HG02852 (cell line): ENCODE measurements at regions not wholly inside any gene's neighbourhood (a gene's known extent, or its start where the extent isn't known, plus 50 kb on each side); places are given as distances from the start of the nearest gene placed in this dataset.

Experiments
- ATAC-seq: cut with Tn5 transposase; IDR thresholded peaks from one replicate; pipeline ENCODE4 v1.9.1; 2021; ENCODE audit warnings: mild to moderate bottlenecking, moderate library complexity; ENCODE audit not compliant: unreplicated experiment

DNA sequence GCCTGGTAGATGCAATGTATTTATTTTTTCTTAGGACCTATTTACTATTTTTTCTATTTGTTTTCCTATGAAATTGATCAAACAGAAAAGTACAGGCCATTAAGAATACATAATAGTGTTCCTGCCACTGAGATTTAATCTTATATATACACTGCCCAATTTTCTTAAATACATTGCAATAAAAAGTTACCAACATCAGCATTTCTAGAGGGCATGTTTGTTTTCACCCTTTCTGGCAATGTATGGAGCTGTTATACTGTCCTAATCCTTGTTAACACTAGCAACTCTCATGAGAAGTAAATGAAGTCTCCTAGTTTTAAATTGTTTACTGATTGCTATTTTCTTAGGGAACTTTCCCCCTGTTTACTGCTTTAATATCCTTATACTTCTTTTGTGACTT lies 359.1 kb upstream of the SEMA3A start:
- no peak for ATAC-seq

DNA sequence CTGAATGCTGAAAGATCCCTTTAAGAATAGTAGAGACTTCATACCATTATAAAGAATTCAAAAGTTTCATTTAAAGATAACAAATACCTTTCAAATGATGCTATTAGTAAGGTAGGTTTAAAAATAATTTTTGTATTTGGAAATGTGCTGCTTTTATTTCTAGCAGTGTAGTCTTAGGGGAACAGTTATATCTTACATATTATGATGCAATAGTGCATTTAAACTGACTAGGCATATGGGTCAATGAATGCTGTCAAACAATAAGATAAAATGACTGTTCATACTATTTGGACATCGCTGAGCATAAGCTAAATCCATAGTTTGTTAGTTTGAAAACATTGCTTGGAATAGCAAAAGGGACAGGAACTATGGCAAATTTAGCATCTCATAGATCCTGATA lies 354.8 kb upstream of the SEMA3A start:
- no peak for ATAC-seq

- no peak for ATAC-seq
Measured at GRCh38 chr7:84548366-84549365, 354.1 kb upstream of the SEMA3A start.

DNA sequence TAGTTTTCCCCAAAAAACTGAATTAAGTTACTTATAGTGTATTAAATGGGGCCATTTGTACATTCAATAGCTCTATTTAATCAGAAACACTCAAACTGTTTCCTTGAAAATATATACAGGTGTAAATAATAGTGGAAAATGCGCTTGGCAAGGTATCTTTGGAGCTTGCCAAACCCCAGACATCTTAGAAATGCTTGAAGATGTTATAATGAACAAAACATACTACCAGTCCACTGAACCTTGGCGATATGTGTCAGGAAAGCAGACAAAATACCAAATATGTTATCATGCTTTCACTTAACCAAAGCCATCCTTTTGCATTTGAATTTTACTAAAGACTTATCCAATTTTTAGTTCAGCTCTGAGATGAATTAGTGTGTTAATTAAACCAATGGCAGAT lies 352.7 kb upstream of the SEMA3A start:
- no peak for ATAC-seq

GRCh38 chr7:84546403-84546802 lies 351.8 kb upstream of the SEMA3A start:
- ATAC-seq = no peak

GRCh38 chr7:84538268-84538667 lies 343.7 kb upstream of the SEMA3A start:
- no peak for ATAC-seq

DNA sequence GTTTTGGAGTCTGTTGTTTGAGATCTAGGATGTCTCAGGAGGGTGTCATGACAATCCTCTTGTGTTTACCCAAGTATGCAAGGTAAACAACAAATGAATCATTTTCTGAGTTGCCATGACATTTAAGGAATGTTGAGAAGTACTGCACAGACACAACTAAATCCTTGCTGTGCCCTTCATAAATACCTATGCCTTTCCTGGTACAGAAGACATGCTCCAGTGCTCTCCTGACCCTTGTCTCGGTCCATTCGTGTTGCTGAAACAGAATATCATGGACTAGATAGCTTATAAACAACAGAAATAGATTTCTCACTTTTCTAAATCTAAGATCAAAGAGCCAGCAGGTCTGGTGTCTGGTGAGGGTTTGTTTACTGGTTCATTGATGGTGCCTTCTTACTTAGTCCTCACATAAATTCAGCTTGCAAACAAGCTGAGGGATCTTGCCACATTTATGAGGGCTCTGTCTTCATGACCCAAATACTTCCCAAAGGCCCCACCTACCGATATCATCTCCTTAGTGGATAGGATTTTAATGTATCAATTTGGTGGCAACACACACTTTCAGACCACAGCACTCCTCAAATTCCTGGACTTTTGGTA lies 341.8 kb upstream of the SEMA3A start:
- no peak for ATAC-seq

DNA sequence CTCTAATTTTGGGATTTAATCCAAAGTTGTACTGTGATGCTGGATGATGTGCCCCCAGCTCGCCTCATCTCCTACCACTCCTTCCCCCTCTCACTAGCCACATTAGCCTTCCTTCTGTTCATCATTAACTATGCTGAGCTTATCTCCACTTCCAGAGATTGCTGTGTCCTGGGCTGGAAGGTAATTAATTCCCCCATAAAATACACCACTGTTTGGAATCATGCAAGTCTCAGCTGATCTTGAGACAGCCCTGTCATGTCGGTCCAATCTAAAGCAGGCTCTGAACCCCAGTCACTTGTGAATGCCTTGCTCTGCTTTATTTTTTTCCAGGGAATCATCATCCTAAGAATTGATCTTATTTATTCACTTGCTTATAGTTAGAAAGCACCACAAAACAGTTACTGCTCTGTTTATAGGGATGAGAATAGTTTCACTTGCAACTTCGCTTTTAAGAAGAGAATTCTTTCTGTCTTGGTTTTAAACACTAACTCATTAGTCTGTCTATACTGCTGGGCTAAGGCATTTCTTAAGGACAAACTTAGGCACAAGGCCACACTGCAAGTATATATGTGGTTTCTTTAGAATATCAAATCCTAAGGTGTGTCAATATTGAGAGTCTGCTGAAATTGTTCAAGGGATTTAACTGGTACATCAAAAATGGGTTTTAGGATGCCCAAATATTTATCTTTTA lies 341.1 kb upstream of the SEMA3A start:
- ATAC-seq = no peak

DNA sequence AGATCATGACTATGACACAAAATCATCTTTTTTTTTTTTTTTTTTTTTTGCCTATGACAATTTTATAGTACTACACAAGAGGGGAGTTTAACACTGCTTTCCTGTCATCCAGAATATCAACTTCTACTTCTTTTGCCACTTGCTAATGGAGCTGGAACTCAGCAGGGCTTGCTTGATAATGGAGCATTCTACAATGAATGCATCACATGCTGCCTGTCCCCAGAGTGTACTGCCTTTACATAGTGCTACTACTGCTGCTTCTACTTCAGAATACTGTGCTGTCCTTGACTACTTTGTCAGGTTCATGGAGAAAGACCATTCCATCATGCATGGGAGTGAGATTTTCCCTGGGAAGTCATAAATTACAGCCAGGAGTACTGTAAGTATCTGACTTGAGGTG lies 338.6 kb upstream of the SEMA3A start:
- no peak for ATAC-seq

- ATAC-seq = no peak
Measured at GRCh38 chr7:84532196-84532595, 337.6 kb upstream of the SEMA3A start.

GRCh38 chr7:84529480-84530205 lies 335.1 kb upstream of the SEMA3A start:
- no peak for ATAC-seq

DNA sequence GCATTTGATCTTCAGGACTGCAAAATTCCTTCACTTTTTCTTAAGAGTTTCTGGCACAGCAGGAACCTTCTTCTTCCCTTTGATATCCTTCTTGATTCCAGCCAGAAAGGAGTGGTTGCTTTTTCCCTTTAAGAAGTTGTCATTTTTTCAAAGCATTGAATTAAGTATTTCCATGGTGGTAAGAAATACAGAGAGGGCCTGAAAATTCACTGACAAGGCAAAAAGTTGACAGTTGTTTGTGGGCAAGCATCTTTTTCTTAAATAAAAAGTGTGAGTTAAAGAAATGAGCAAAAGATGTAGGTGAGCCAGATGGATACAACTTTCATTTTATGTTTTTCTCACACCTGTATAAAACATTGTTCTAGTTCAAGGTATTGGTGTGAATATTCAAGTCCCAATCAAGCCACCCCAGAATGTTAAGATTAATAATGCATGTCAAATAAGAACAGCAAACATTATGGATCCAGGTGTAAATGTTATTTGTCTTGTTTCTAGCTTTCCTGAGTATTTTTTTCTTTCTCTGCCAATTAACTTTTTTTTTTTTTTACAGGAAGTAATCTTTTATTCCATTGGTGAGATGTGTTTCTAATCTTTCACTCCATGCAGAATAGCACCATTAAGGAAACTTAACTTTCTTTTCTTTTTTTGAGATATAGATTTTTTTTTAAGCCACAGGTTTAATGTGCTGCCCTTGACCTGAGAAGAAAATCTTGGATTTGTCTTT lies 334.3 kb upstream of the SEMA3A start:
- no peak for ATAC-seq

- no peak for ATAC-seq
Measured at GRCh38 chr7:84524714-84525694, 330.4 kb upstream of the SEMA3A start.

GRCh38 chr7:84513061-84513460 lies 318.5 kb upstream of the SEMA3A start:
- ATAC-seq = no peak

DNA sequence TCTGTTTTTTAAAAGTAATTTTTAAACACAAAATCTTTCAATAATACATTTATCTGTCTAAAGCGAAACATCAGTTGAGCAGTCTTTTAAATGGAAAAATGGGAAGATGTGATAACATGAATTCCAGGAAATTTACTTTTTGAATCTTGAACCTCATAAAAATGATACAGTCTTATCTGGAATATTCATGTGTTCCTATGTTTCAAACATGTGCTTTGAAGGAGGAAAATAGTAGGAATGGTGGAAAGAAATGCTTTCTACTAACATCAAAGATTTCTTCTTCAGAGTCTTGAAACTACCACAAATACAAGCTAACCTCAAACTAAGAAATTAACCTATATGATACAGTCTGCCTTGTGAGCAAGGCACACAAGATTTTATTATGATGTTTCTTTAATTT lies 317.5 kb upstream of the SEMA3A start:
- no peak for ATAC-seq

GRCh38 chr7:84510505-84510904 lies 315.9 kb upstream of the SEMA3A start:
- no peak for ATAC-seq

DNA sequence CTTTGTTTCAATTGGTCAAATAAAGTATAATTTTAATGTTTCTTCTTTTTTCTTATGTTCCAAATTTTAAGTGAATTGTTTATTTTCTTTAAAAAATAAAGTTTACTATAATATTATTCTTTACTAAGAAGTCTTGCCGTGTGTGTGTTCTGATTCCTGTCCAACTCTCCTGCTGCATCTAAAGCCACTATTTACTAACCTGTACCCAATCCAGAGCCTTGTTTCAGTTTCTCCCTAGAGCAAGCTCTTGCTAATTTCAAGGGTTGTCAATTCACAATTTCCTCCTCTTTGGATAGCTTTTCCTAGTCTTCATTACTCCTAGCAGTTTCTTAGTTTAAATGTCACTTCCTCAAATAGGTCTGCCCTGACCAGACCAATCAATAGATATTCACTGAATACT lies 314.9 kb upstream of the SEMA3A start:
- no peak for ATAC-seq

GRCh38 chr7:84508606-84509005 lies 314.0 kb upstream of the SEMA3A start:
- no peak for ATAC-seq

DNA sequence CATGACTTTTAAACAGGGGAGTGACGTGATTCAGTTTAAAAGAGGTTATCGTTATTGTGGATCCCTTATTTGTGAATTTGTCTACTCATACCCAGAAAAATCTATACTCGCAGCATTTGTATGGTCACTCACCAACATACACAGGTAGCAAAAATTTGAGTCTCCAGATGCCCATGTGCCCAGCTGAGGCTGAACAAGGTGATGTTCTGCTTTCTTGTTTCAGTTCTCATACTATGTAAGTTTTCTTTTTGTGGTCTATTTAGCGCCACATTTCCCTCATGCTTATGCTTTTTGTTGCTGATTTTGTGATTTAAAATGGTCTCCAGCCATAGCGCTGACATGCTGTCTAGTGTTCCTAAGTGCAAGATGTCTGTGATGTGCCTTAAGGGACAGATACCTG lies 312.9 kb upstream of the SEMA3A start:
- ATAC-seq = no peak
